ENCODE measurements at regions not wholly inside any gene's neighbourhood (a gene's known extent, or its start where the extent isn't known, plus 50 kb on each side); places are given as distances from the start of the nearest gene placed in this dataset.

- no peaks in the 10 kb centered on the region for H4K20me1 ChIP-seq (ENCODE audit: insufficient read depth, low read length)
- no peak overlapping the region for H3K4me3 ChIP-seq (ENCODE audit: insufficient read depth, low read depth, low read length)
- H4K8ac ChIP-seq (ENCODE audit: low read depth in 2 of 2, low read length in 2 of 2) = no peak overlapping the region
- DNase-seq (no peak), ATAC-seq (ENCODE audit: low read depth) (no peak)
- no peak for TF ChIP-seq CTCF (conservative IDR thresholded peaks at IDR 0.05; ENCODE audit: low read depth, low read length)
- no peak for TF ChIP-seq FOS (IDR thresholded peaks at IDR 0.05; ENCODE audit: low read depth, low read length)
- TF ChIP-seq RCOR1 (IDR thresholded peaks at IDR 0.05; ENCODE audit: insufficient replicate concordance, low read length) = no peak
- no peak for TF ChIP-seq MXI1 (IDR thresholded peaks at IDR 0.05; ENCODE audit: borderline replicate concordance, low read depth, low read length)
- H3K56ac ChIP-seq (ENCODE audit: extremely low read depth, insufficient read depth, low read length) = no peak overlapping the region
- H3K9me1 ChIP-seq (ENCODE audit: insufficient read depth, low read length) = no peaks in the 10 kb centered on the region
- no peak overlapping the region for H3K18ac ChIP-seq (ENCODE audit: low read depth, low read length)
- no peak overlapping the region for H3K14ac ChIP-seq (replicated peaks; ENCODE audit: low read depth, low read length)
- ChIA-PET POLR2A (ENCODE audit: unreplicated experiment) (no interaction called here), CTCF (interaction anchor here (0.6 kb wide), 1 partner anchor 1253 kb away, joined by 3 read pairs; no protein-coding TSS in a partner anchor)
- H3K36me3 ChIP-seq (ENCODE audit: control insufficient read depth, insufficient read depth, low read length) = no peaks in the 10 kb centered on the region
- WGBS, 2 experiments (ENCODE audit: extremely low coverage in 2 of 2, insufficient read length in 1 of 2) = no CpG with 5 or more reads among the region's 2 CpGs
- no peaks in the 10 kb centered on the region for H3K79me1 ChIP-seq (ENCODE audit: low read depth in 1 of 2, low read length in 2 of 2)
- no peak overlapping the region for H2BK15ac ChIP-seq (ENCODE audit: low read depth, low read length)
- no peak overlapping the region for H4K5ac ChIP-seq (ENCODE audit: low read depth, low read length)
- no peak overlapping the region for H2BK20ac ChIP-seq (ENCODE audit: low read depth, low read length)
- H2AK5ac ChIP-seq (ENCODE audit: low read depth, low read length) = no peak overlapping the region
- H3K4me2 ChIP-seq (ENCODE audit: low read depth, low read length) = no peak overlapping the region
- H2AK9ac ChIP-seq (replicated peaks; ENCODE audit: low read depth, low read length, poor library complexity) = no peak overlapping the region
- dilution Hi-C loops (cut with HindIII; ENCODE audit: low sequenced_read_pairs, unreplicated experiment) = no loop called here
- no peak overlapping the region for H3K9ac ChIP-seq (ENCODE audit: low read depth, low read length)
- H2BK120ac ChIP-seq (ENCODE audit: low read depth, low read length) = no peak overlapping the region
- H2AFZ ChIP-seq (replicated peaks; ENCODE audit: low read length, poor library complexity) = no peak overlapping the region
- in situ Hi-C loops (cut with MboI; ENCODE audit: low sequenced_read_pairs) = no loop called here
- no peak overlapping the region for H4K91ac ChIP-seq (ENCODE audit: insufficient read depth, low read depth, low read length)
- H3K27me3 ChIP-seq (ENCODE audit: control insufficient read depth, insufficient read depth, low read length) = no peaks in the 10 kb centered on the region
- H3K27ac ChIP-seq (ENCODE audit: insufficient read depth, low read length) = no peak overlapping the region
- intact Hi-C loops (cut with micrococcal nuclease) = no loop called here
- no peak overlapping the region for H2BK5ac ChIP-seq (ENCODE audit: low read depth, low read length, poor library complexity, severe bottlenecking)
- H3K4ac ChIP-seq (ENCODE audit: low read depth, low read length) = no peak overlapping the region
- no peaks in the 10 kb centered on the region for H3K9me3 ChIP-seq (ENCODE audit: control insufficient read depth, insufficient read depth, low read length)
- H3K23ac ChIP-seq (ENCODE audit: low read depth, low read length) = no peak overlapping the region
- no peaks in the 10 kb centered on the region for H3K4me1 ChIP-seq (ENCODE audit: control insufficient read depth, insufficient read depth, low read length)
- no TSS peak for BruUV-seq (replicated peaks)
Measured at GRCh38 chr17:70868149-70868548, 698.8 kb downstream of the KCNJ2 start.

Data from IMR-90 (cell line).